Panc1 (cell line): ENCODE measurements at regions not wholly inside any gene's neighbourhood (a gene's known extent, or its start where the extent isn't known, plus 50 kb on each side); places are given as distances from the start of the nearest gene placed in this dataset.

Source experiments
- ATAC-seq: fragments of 200-7000 bp; cut with Tn5 transposase; 2 replicates; pipeline ENCODE4 v1.9.1; 2020; ENCODE audit warnings: mild to moderate bottlenecking, moderate library complexity
- BruUV-seq: library from RNA; stranded (reverse); fragments of 400-500 nt; replicated peaks from 2 replicates; lab custom pipeline; 2021; lab: Mats Ljungman, UMichigan
- CTCF ChIA-PET: fragments of 300-600 bp; sonication (Branson Sonifier 250); formaldehyde crosslinking; loops from one replicate; lab custom pipeline; 2022; ENCODE audit warnings: antibody characterized with exemption; lab: Charles Lee
- POLR2A ChIA-PET: fragments of 300-600 bp; sonication (Branson Sonifier 250); formaldehyde crosslinking; loops from one replicate; lab custom pipeline; 2022; ENCODE audit warnings: antibody characterized with exemption; lab: Charles Lee
- DNase-seq: peaks from one replicate; pipeline ENCODE4 v3.0.0-alpha.2; 2010; ENCODE audit warnings: low read depth, low spot score
- H3K27ac ChIP-seq: 2 replicates; pipeline ENCODE4 v1.5.1; 2011; ENCODE audit warnings: mild to moderate bottlenecking, low read length, inconsistent platforms
- H3K27me3 ChIP-seq: fragments of 200-500 bp; sonication (Bioruptor generic); 2 replicates; pipeline ENCODE4 v1.6.0; 2014; ENCODE audit warnings: low read length, inconsistent platforms; ENCODE audit not compliant: control insufficient read depth, insufficient read depth
- H3K36me3 ChIP-seq: fragments of 200-500 bp; sonication (Bioruptor generic); 2 replicates; pipeline ENCODE4 v1.5.1; 2014; ENCODE audit warnings: inconsistent platforms, mild to moderate bottlenecking, low read length, moderate library complexity; ENCODE audit not compliant: control insufficient read depth, insufficient read depth
- H3K4me1 ChIP-seq: 2 replicates; pipeline ENCODE4 v1.5.1; 2011; ENCODE audit warnings: inconsistent platforms, mild to moderate bottlenecking, low read length, moderate library complexity; ENCODE audit not compliant: control insufficient read depth, insufficient read depth
- H3K4me3 ChIP-seq, 2 experiments: 2 replicates each; pipeline ENCODE4 v1.5.1; 2011 to 2012; ENCODE audit warnings: low read depth in 2 of 2, low read length in 2 of 2, mild to moderate bottlenecking in 2 of 2, inconsistent platforms in 1 of 2, moderate library complexity in 1 of 2
- H3K9me3 ChIP-seq: fragments of 200-500 bp; sonication (Bioruptor generic); 2 replicates; pipeline ENCODE4 v1.5.1; 2014; ENCODE audit warnings: low read depth, mild to moderate bottlenecking, inconsistent platforms, low read length, moderate library complexity; ENCODE audit not compliant: control insufficient read depth, insufficient read depth
- POLR2AphosphoS5 ChIP-seq: IDR thresholded peaks from 2 replicates; pipeline ENCODE4 v1.6.1; 2012; ENCODE audit warnings: mild to moderate bottlenecking, low read depth, low read length, moderate library complexity
- SIN3A ChIP-seq: IDR thresholded peaks from 2 replicates; pipeline ENCODE4 v1.6.1; 2012; ENCODE audit warnings: low read depth, mild to moderate bottlenecking, low read length, moderate library complexity, borderline replicate concordance; ENCODE audit not compliant: insufficient read depth
- TCF7L2 ChIP-seq: IDR thresholded peaks from 2 replicates; pipeline ENCODE4 v1.6.1; 2011; ENCODE audit warnings: mild to moderate bottlenecking, low read depth, low read length, inconsistent platforms
- in situ Hi-C: cut with HindIII; loops from 2 replicates; pipeline ENCODE4 v1.10.0; 2016; ENCODE audit warnings: low sequenced_read_pairs, low pct_unique_long_range_greater_than_20kb
- intact Hi-C: fragments of 100-400 bp; cut with micrococcal nuclease; formaldehyde crosslinking; loops from one replicate; pipeline ENCODE4 v1.10.0; 2022; ENCODE audit not compliant: unreplicated experiment
- TF ChIP-seq, protein P1 (sequence below): fragments of 450-650 bp; IDR thresholded peaks from 2 replicates; pipeline ENCODE4 v1.5.1; 2017; ENCODE audit warnings: mild to moderate bottlenecking
- TF ChIP-seq, protein P2 (sequence below), 2 experiments: IDR thresholded peaks; 2 replicates each; pipeline ENCODE4 v1.6.1; 2011 to 2012; ENCODE audit warnings: low read depth in 2 of 2, control low read depth in 1 of 2, low read length in 1 of 2, mild to moderate bottlenecking in 1 of 2, moderate library complexity in 1 of 2; ENCODE audit not compliant: insufficient read depth in 1 of 2

DNA sequence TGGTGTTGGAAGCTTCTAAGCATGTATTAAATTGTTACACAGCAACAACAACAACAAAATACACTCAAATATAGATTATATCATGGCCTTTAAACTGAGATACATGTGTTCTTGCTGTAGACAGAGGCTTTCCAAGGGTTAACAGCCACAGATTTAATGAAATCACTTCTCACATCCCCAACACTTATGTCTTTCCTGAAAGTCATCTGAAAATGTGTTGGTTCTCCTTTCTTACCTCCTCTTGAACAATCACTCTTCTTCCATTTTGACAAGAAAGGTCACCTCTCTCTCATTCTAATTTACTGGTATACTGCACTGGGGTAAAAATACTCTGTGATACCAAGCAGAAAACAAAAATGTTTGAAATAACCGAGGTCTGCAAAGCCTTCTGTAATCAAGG lies 507.3 kb upstream of the KCNMB2 start:
- Histone ChIP-seq H3K4me3 (no peak overlapping the region), H3K27me3 (no peaks in the 10 kb centered on the region), H3K4me1 (no peaks in the 10 kb centered on the region), H3K27ac (no peak overlapping the region), H3K36me3 (no peaks in the 10 kb centered on the region), H3K9me3 (no peaks in the 10 kb centered on the region)
- no TSS peak for BruUV-seq
- POLR2A ChIA-PET = no interaction called here
- DNase-seq (no peak), ATAC-seq (no peak)
- CTCF ChIA-PET = no interaction called here
- TF ChIP-seq SIN3A = no peak
- in situ Hi-C loops = no loop called here
- intact Hi-C loops = no loop called here

DNA sequence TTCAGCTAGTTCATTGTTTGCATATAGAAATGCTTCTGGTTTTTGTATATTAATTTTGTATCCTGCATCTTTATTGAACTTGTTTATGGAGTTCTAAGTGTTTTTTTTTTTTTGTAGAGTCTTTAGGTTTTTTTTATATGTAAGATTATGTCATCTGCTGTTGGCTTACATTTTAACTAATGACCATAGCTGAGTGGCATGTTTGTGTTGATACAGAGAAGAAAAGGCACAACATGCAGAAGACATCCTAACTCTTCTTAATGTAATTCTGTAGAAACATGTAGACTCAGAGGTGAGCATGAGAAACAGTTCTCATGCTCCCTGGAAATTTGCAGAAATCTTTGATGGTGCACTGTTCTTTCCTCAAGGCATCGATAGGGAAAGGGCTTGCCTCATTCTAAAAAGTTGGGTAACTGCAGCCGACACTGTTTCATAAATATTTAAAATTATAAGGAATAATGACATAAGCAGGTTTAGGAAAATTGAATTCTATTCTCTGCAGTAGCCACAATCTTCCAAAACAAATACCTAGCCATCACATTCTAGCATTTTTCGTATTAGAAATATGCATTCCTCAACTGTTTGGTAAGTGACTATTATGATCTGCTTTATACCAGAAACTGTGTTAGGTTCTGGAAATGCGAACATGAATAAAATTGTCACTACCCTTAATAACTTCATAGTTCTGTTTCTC lies 499.6 kb upstream of the KCNMB2 start:
- H3K27ac ChIP-seq = no peak overlapping the region
- ChIA-PET CTCF (no interaction called here), POLR2A (no interaction called here)
- H3K9me3 ChIP-seq = no peaks in the 10 kb centered on the region
- BruUV-seq = no TSS peak
- TF ChIP-seq POLR2AphosphoS5 (no peak), SIN3A (no peak), TCF7L2 (no peak)
- TF ChIP-seq, protein P1, sequence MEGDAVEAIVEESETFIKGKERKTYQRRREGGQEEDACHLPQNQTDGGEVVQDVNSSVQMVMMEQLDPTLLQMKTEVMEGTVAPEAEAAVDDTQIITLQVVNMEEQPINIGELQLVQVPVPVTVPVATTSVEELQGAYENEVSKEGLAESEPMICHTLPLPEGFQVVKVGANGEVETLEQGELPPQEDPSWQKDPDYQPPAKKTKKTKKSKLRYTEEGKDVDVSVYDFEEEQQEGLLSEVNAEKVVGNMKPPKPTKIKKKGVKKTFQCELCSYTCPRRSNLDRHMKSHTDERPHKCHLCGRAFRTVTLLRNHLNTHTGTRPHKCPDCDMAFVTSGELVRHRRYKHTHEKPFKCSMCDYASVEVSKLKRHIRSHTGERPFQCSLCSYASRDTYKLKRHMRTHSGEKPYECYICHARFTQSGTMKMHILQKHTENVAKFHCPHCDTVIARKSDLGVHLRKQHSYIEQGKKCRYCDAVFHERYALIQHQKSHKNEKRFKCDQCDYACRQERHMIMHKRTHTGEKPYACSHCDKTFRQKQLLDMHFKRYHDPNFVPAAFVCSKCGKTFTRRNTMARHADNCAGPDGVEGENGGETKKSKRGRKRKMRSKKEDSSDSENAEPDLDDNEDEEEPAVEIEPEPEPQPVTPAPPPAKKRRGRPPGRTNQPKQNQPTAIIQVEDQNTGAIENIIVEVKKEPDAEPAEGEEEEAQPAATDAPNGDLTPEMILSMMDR = no peak
- TF ChIP-seq, protein P2, sequence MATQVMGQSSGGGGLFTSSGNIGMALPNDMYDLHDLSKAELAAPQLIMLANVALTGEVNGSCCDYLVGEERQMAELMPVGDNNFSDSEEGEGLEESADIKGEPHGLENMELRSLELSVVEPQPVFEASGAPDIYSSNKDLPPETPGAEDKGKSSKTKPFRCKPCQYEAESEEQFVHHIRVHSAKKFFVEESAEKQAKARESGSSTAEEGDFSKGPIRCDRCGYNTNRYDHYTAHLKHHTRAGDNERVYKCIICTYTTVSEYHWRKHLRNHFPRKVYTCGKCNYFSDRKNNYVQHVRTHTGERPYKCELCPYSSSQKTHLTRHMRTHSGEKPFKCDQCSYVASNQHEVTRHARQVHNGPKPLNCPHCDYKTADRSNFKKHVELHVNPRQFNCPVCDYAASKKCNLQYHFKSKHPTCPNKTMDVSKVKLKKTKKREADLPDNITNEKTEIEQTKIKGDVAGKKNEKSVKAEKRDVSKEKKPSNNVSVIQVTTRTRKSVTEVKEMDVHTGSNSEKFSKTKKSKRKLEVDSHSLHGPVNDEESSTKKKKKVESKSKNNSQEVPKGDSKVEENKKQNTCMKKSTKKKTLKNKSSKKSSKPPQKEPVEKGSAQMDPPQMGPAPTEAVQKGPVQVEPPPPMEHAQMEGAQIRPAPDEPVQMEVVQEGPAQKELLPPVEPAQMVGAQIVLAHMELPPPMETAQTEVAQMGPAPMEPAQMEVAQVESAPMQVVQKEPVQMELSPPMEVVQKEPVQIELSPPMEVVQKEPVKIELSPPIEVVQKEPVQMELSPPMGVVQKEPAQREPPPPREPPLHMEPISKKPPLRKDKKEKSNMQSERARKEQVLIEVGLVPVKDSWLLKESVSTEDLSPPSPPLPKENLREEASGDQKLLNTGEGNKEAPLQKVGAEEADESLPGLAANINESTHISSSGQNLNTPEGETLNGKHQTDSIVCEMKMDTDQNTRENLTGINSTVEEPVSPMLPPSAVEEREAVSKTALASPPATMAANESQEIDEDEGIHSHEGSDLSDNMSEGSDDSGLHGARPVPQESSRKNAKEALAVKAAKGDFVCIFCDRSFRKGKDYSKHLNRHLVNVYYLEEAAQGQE (IDR thresholded peaks at IDR 0.05; ENCODE audit: insufficient read depth in 1 of 2, low read depth in 2 of 2, low read length in 1 of 2) = no peak
- intact Hi-C loops (no loop called here), in situ Hi-C loops (no loop called here)
- H3K36me3 ChIP-seq = no peaks in the 10 kb centered on the region
- ATAC-seq = no peak
- no peak overlapping the region for H3K4me3 ChIP-seq
- no peaks in the 10 kb centered on the region for H3K4me1 ChIP-seq
- no peaks in the 10 kb centered on the region for H3K27me3 ChIP-seq
- DNase-seq = no peak

DNA sequence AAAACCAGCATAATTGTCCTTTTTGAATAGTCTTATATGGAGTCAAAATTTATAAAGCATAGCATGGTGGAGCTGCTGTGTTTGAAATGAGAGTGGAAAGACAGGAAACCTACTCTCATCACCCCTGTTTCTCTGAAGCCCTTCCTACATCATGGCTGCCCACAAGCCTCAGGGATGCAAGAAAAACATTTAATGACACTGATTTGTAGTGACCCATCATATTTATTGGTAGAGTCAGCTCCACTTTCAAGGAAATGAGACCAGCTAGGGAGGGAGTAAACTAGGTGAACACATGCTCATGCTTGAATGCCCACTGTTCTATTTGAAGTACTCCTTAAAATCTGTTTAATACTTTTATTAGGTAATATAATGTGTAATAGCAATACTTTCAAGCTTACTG lies 494.3 kb upstream of the KCNMB2 start:
- TF ChIP-seq, protein P2 (IDR thresholded peaks at IDR 0.05; ENCODE audit: insufficient read depth in 1 of 2, low read depth in 2 of 2, low read length in 1 of 2) = no peak
- TF ChIP-seq SIN3A (no peak), POLR2AphosphoS5 (no peak), TCF7L2 (no peak)
- TF ChIP-seq, protein P1 = no peak
- in situ Hi-C loops = no loop called here
- Histone ChIP-seq H3K27me3 (no peaks in the 10 kb centered on the region), H3K36me3 (no peaks in the 10 kb centered on the region), H3K4me3 (no peak overlapping the region), H3K9me3 (no peaks in the 10 kb centered on the region), H3K4me1 (no peaks in the 10 kb centered on the region), H3K27ac (no peak overlapping the region)
- ATAC-seq = no peak
- no peak for DNase-seq
- BruUV-seq = no TSS peak
- ChIA-PET CTCF (no interaction called here), POLR2A (no interaction called here)
- intact Hi-C loops = no loop called here
